Gastrocnemius medialis (tissue), 4 donors: ENCODE measurements at regions not wholly inside any gene's neighbourhood (a gene's known extent, or its start where the extent isn't known, plus 50 kb on each side); places are given as distances from the start of the nearest gene placed in this dataset.

ENCODE experiments used
- POLR2A ChIP-seq, 2 donors: fragments of 450-650 bp; IDR thresholded peaks; one replicate each; pipeline ENCODE4 v1.6.1; 2017; ENCODE audit warnings: antibody characterized with exemption in 2 of 2, mild to moderate bottlenecking in 2 of 2, moderate library complexity in 2 of 2
- TF ChIP-seq, protein P1 (sequence below), 5 experiments: fragments of 450-650 bp in 3 of 5; fragments of 200-600 bp in 2 of 5; sonication (generic) in 2 of 5; IDR thresholded peaks in 4 of 5; conservative IDR thresholded peaks in 1 of 5; 1 replicate in 4 of 5; 2 replicates in 1 of 5; pipeline ENCODE4 v1.5.1; 2016 to 2019; ENCODE audit warnings: antibody characterized with exemption in 5 of 5, mild to moderate bottlenecking in 3 of 5, moderate library complexity in 3 of 5

DNA sequence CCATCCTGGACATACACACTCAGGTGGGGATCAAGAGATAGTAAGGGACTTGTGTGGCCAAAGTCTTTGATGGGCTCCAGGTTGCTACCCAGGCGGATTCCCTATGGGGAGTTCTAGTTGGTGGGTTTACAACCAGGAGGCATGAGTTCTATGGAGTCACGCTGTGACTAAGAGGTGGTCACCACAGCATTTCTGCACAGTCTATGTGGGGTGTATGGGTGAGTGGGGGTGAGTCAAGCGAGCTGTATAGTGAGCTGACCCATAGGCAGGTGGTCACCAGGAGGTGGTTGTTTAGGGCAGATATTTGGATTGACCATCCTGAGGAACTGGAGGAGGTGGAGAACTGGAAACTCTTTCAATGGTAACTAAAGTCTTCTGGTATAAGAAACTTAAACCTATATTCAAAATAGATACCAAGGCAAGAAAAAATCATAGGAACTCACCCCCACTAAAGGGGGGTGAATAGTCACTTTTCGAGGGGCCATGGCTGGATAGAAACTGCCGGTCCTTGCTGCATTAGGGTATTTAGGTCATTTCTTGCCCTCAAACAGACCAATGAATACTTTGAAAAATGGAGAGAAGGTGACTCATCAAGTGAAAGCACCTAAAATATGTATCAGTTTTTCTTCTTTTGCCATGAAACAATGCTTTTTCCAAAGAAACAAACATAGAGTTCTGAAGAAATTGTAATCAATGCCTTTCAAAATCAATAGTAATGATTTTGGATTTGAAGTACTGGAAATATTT is 84.3 kb upstream of the NRN1 start:
- no peak for TF ChIP-seq POLR2A (IDR thresholded peaks at IDR 0.05)
- TF ChIP-seq, protein P1, sequence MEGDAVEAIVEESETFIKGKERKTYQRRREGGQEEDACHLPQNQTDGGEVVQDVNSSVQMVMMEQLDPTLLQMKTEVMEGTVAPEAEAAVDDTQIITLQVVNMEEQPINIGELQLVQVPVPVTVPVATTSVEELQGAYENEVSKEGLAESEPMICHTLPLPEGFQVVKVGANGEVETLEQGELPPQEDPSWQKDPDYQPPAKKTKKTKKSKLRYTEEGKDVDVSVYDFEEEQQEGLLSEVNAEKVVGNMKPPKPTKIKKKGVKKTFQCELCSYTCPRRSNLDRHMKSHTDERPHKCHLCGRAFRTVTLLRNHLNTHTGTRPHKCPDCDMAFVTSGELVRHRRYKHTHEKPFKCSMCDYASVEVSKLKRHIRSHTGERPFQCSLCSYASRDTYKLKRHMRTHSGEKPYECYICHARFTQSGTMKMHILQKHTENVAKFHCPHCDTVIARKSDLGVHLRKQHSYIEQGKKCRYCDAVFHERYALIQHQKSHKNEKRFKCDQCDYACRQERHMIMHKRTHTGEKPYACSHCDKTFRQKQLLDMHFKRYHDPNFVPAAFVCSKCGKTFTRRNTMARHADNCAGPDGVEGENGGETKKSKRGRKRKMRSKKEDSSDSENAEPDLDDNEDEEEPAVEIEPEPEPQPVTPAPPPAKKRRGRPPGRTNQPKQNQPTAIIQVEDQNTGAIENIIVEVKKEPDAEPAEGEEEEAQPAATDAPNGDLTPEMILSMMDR (IDR thresholded peaks at IDR 0.05 in 4 of 5, conservative IDR thresholded peaks at IDR 0.05 in 1 of 5), result no peak
